Uterus (tissue), 3 donors: ENCODE measurements at regions not wholly inside any gene's neighbourhood (a gene's known extent, or its start where the extent isn't known, plus 50 kb on each side); places are given as distances from the start of the nearest gene placed in this dataset. TPM values are rescaled to one million over a fixed set of nuclear protein-coding genes. Genes with fewer than 3 reads are reported as not detected.

ENCODE experiments used
- DNase-seq, 2 donors: peaks; one replicate each; pipeline ENCODE4 v3.0.0-alpha.2; 2019 to 2020
- H3K27ac ChIP-seq, 2 donors: fragments of 200-600 bp; sonication (generic); 1 replicate in 1 of 2; 2 replicates in 1 of 2; pipeline ENCODE4 v1.5.1; 2016 to 2018
- H3K27me3 ChIP-seq, 2 donors: fragments of 200-600 bp; sonication (generic); one replicate each; pipeline ENCODE4 v1.5.1; 2018 to 2019; ENCODE audit warnings: control low read depth in 1 of 2
- H3K36me3 ChIP-seq, 2 donors: fragments of 200-600 bp; sonication (generic); one replicate each; pipeline ENCODE4 v1.5.1; 2019; ENCODE audit warnings: control low read depth in 1 of 2
- H3K4me1 ChIP-seq, 2 donors: fragments of 200-600 bp; sonication (generic); one replicate each; pipeline ENCODE4 v1.5.1; 2018 to 2019; ENCODE audit warnings: control low read depth in 1 of 2
- H3K4me3 ChIP-seq, 2 donors: fragments of 200-600 bp; sonication (generic); 1 replicate in 1 of 2; 2 replicates in 1 of 2; pipeline ENCODE4 v1.5.1; 2018 to 2019; ENCODE audit warnings: mild to moderate bottlenecking in 1 of 2
- H3K9me3 ChIP-seq, 2 donors: fragments of 200-600 bp; sonication (generic); one replicate each; pipeline ENCODE4 v1.5.1; 2019; ENCODE audit warnings: control low read depth in 1 of 2
- CTCF ChIP-seq, 4 experiments: fragments of 200-600 bp in 2 of 4; fragments of 450-650 bp in 2 of 4; sonication (generic) in 2 of 4; IDR thresholded peaks; one replicate each; pipeline ENCODE4 v1.5.1; 2016 to 2019; ENCODE audit warnings: antibody characterized with exemption in 4 of 4, mild to moderate bottlenecking in 2 of 4, moderate library complexity in 1 of 4
- POLR2A ChIP-seq, 2 donors: fragments of 450-650 bp; IDR thresholded peaks; one replicate each; pipeline ENCODE4 v1.6.1; 2016; ENCODE audit warnings: antibody characterized with exemption in 2 of 2, mild to moderate bottlenecking in 1 of 2, moderate library complexity in 1 of 2
- intact Hi-C: fragments of 100-400 bp; cut with DNase I; formaldehyde crosslinking; loops from one replicate; pipeline ENCODE4 v1.15.1; 2023; ENCODE audit warnings: low total_unique reads
- microRNA counts, 2 donors: library from miRNA; unstranded; fragments of <30 nt; microRNA quantifications; one replicate each; lab custom pipeline; 2016 to 2017
- microRNA-seq: library from miRNA; unstranded; fragments of <30 nt; microRNA quantifications from one replicate; pipeline ENCODE4, GENCODE V29; 2016; ENCODE audit warnings: borderline microRNAs expressed, borderline replicate concordance
- small RNA-seq: library from RNA; depleted of rRNA; stranded (forward); fragments of <200 nt; gene quantifications from one replicate; pipeline ENCODE3, GENCODE V24; 2016
- donor health status: DM: yes; HTN: yes; CAD: no.

- Histone ChIP-seq H3K4me3 (no peak overlapping the region), H3K4me1 (no peaks in the 10 kb centered on the region), H3K27ac (no peak overlapping the region), H3K36me3 (no peaks in the 10 kb centered on the region), H3K27me3 (no peaks in the 10 kb centered on the region), H3K9me3 (no peaks in the 10 kb centered on the region)
- TF ChIP-seq CTCF (IDR thresholded peaks at IDR 0.05) (no peak), POLR2A (IDR thresholded peaks at IDR 0.05) (no peak)
- intact Hi-C loops, result no loop called here
- no peak for DNase-seq
These were observed 52.9 kb upstream of the INTU start for GRCh38 chr4:127579821-127580220.

GRCh38 chr4:127580300-127580699 lies 52.5 kb upstream of the INTU start:
- no peak for DNase-seq
- H3K27me3 ChIP-seq, result no peaks in the 10 kb centered on the region
- no peak overlapping the region for H3K4me3 ChIP-seq
- no peaks in the 10 kb centered on the region for H3K36me3 ChIP-seq
- H3K9me3 ChIP-seq, result no peaks in the 10 kb centered on the region
- no peak overlapping the region for H3K27ac ChIP-seq
- H3K4me1 ChIP-seq, result no peaks in the 10 kb centered on the region
- TF ChIP-seq POLR2A (IDR thresholded peaks at IDR 0.05), result no peak
- TF ChIP-seq CTCF (IDR thresholded peaks at IDR 0.05), result no peak
- intact Hi-C loops, result no loop called here

GRCh38 chr4:127580891-127581290 lies 51.9 kb upstream of the INTU start:
- no peaks in the 10 kb centered on the region for H3K36me3 ChIP-seq
- H3K4me3 ChIP-seq, result no peak overlapping the region
- no peak overlapping the region for H3K27ac ChIP-seq
- H3K4me1 ChIP-seq, result no peaks in the 10 kb centered on the region
- DNase-seq, result no peak
- H3K9me3 ChIP-seq, result no peaks in the 10 kb centered on the region
- H3K27me3 ChIP-seq, result no peaks in the 10 kb centered on the region
- TF ChIP-seq CTCF (IDR thresholded peaks at IDR 0.05) (no peak), POLR2A (IDR thresholded peaks at IDR 0.05) (no peak)
- intact Hi-C loops, result no loop called here

MicroRNAs in the stretch of these regions (microRNA counts, 767-probe panel; counts per million panel counts)
- microRNA hsa-miR-2054 (lab: Ali Mortazavi, UCI), result 0 counts per million in 2 donors

Small RNA genes lying in the stretch of these regions (microRNA-seq; reads per million reads assigned to microRNA genes)
- gene MIR2054, result not detected

Small RNA genes lying in the stretch of these regions (small RNA-seq; reads per million reads assigned to genes)
- not detected for gene RF00019
